ENCODE measurements at regions not wholly inside any gene's neighbourhood (a gene's known extent, or its start where the extent isn't known, plus 50 kb on each side); places are given as distances from the start of the nearest gene placed in this dataset.

DNA sequence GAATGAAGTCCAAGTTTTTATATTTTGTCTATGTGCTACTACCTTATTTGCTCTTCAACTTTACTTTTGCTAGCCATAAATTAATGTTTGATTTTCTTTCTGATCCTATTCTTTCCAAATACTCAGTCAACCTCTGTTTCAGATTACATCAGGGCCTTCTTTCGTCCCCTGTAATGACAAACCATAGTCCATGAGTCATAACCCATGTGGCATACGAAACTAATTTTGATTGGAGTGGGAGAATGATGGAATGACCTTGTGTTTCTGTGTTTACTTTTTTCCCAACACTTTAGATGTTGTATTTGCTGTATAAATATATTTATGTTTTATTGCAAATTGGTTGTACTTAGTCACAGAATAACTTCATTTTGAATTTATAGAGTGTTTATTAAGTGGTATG lies 1043.1 kb downstream of the DTWD2 start:
- TF ChIP-seq STAT1 (conservative IDR thresholded peaks at IDR 0.05) (no peak), CHD4 (IDR thresholded peaks at IDR 0.05) (no peak), NFXL1 (IDR thresholded peaks at IDR 0.05; ENCODE audit: borderline replicate concordance) (no peak), EGR1 (IDR thresholded peaks at IDR 0.05; ENCODE audit: borderline replicate concordance in 1 of 2, low read depth in 2 of 2, low read length in 2 of 2) (no peak), NFYB (IDR thresholded peaks at IDR 0.05; ENCODE audit: insufficient read depth, low read depth, low read length) (no peak), ATF7 (IDR thresholded peaks at IDR 0.05; ENCODE audit: low read depth) (no peak)
- TF ChIP-seq, protein P1, sequence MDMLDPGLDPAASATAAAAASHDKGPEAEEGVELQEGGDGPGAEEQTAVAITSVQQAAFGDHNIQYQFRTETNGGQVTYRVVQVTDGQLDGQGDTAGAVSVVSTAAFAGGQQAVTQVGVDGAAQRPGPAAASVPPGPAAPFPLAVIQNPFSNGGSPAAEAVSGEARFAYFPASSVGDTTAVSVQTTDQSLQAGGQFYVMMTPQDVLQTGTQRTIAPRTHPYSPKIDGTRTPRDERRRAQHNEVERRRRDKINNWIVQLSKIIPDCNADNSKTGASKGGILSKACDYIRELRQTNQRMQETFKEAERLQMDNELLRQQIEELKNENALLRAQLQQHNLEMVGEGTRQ (IDR thresholded peaks at IDR 0.05; ENCODE audit: borderline replicate concordance, low read depth, low read length), result no peak

All from GM12878 (cell line).